Stimulated activated naive CD8-positive, alpha-beta T cell treated with anti-CD3 and anti-CD28 coated beads, Interleukin-15, Interleukin-2, amounts not matched to agents 100 ng/mL and 50 ng/mL, for 24 hours (primary cell): ENCODE measurements at regions not wholly inside any gene's neighbourhood (a gene's known extent, or its start where the extent isn't known, plus 50 kb on each side); places are given as distances from the start of the nearest gene placed in this dataset.

Experiments
- H3K27ac Mint-ChIP-seq: one replicate; pipeline ENCODE4 v1.8.0; 2021; ENCODE audit warnings: mild to moderate bottlenecking, mixed read lengths
- H3K27me3 Mint-ChIP-seq: one replicate; pipeline ENCODE4 v1.8.0; 2021; ENCODE audit warnings: mixed read lengths
- H3K36me3 Mint-ChIP-seq: one replicate; pipeline ENCODE4 v1.8.0; 2021; ENCODE audit warnings: low read depth, mixed read lengths
- H3K4me1 Mint-ChIP-seq: one replicate; pipeline ENCODE4 v1.8.0; 2021; ENCODE audit warnings: low read depth, mixed read lengths
- H3K4me3 Mint-ChIP-seq: one replicate; pipeline ENCODE4 v1.8.0; 2021; ENCODE audit warnings: mild to moderate bottlenecking, mixed read lengths
- H3K9me3 Mint-ChIP-seq: one replicate; pipeline ENCODE4 v1.8.0; 2021; ENCODE audit warnings: mixed read lengths

- Mint-ChIP-seq H3K27me3 (no peaks in the 10 kb centered on the region), H3K4me1 (no peaks in the 10 kb centered on the region), H3K27ac (no peak overlapping the region), H3K36me3 (no peaks in the 10 kb centered on the region), H3K9me3 (peaks cover 20% of the 10 kb centered on the region), H3K4me3 (no peak overlapping the region)
These were observed 2564.3 kb upstream of the PCDH20 start for GRCh38 chr13:63979951-63980350.

- Mint-ChIP-seq H3K27me3 (no peaks in the 10 kb centered on the region), H3K4me3 (no peak overlapping the region), H3K4me1 (no peaks in the 10 kb centered on the region), H3K9me3 (peaks cover 14% of the 10 kb centered on the region), H3K27ac (no peak overlapping the region), H3K36me3 (no peaks in the 10 kb centered on the region)
These were observed 2556.7 kb upstream of the PCDH20 start for GRCh38 chr13:63972328-63972727.

GRCh38 chr13:63954683-63955082, 2539.0 kb upstream of the PCDH20 start:
- no peaks in the 10 kb centered on the region for H3K4me1 Mint-ChIP-seq

GRCh38 chr13:63948045-63948444, 2532.4 kb upstream of the PCDH20 start:
- H3K27me3 Mint-ChIP-seq, result no peaks in the 10 kb centered on the region
- H3K4me1 Mint-ChIP-seq, result no peaks in the 10 kb centered on the region
- no peak overlapping the region for H3K4me3 Mint-ChIP-seq
- H3K27ac Mint-ChIP-seq, result no peak overlapping the region
- H3K36me3 Mint-ChIP-seq, result no peaks in the 10 kb centered on the region
- no peaks in the 10 kb centered on the region for H3K9me3 Mint-ChIP-seq

More at GRCh38 chr13:63954683-63955082, 2539.0 kb upstream of the PCDH20 start:
- no peak overlapping the region for H3K27ac Mint-ChIP-seq
- peaks cover 7% of the 10 kb centered on the region for H3K9me3 Mint-ChIP-seq
- H3K4me3 Mint-ChIP-seq, result no peak overlapping the region
- no peaks in the 10 kb centered on the region for H3K36me3 Mint-ChIP-seq
- H3K27me3 Mint-ChIP-seq, result no peaks in the 10 kb centered on the region

- Mint-ChIP-seq H3K4me1 (no peaks in the 10 kb centered on the region), H3K9me3 (no peaks in the 10 kb centered on the region), H3K27ac (no peak overlapping the region), H3K36me3 (no peaks in the 10 kb centered on the region), H3K4me3 (no peak overlapping the region), H3K27me3 (no peaks in the 10 kb centered on the region)
These were observed 2529.3 kb upstream of the PCDH20 start for GRCh38 chr13:63944911-63945310.

- Mint-ChIP-seq H3K27me3 (no peaks in the 10 kb centered on the region), H3K4me3 (no peak overlapping the region), H3K4me1 (no peaks in the 10 kb centered on the region), H3K36me3 (no peaks in the 10 kb centered on the region), H3K27ac (no peak overlapping the region), H3K9me3 (no peaks in the 10 kb centered on the region)
These were observed 2526.7 kb upstream of the PCDH20 start for GRCh38 chr13:63942372-63942771.

GRCh38 chr13:63938851-63939250, 2523.2 kb upstream of the PCDH20 start:
- no peak overlapping the region for H3K27ac Mint-ChIP-seq
- no peak overlapping the region for H3K4me3 Mint-ChIP-seq
- no peaks in the 10 kb centered on the region for H3K36me3 Mint-ChIP-seq
- H3K9me3 Mint-ChIP-seq, result peaks cover 18% of the 10 kb centered on the region
- no peaks in the 10 kb centered on the region for H3K4me1 Mint-ChIP-seq
- no peaks in the 10 kb centered on the region for H3K27me3 Mint-ChIP-seq

- H3K36me3 Mint-ChIP-seq, result no peaks in the 10 kb centered on the region
- H3K9me3 Mint-ChIP-seq, result peaks cover 7% of the 10 kb centered on the region
- H3K4me3 Mint-ChIP-seq, result no peak overlapping the region
- H3K27me3 Mint-ChIP-seq, result no peaks in the 10 kb centered on the region
- H3K4me1 Mint-ChIP-seq, result no peaks in the 10 kb centered on the region
- no peak overlapping the region for H3K27ac Mint-ChIP-seq
These were observed 2494.9 kb upstream of the PCDH20 start for GRCh38 chr13:63910511-63910910.

GRCh38 chr13:63909726-63910375, 2494.2 kb upstream of the PCDH20 start:
- peaks cover 7% of the 10 kb centered on the region for H3K9me3 Mint-ChIP-seq
- H3K27ac Mint-ChIP-seq, result no peak overlapping the region
- no peaks in the 10 kb centered on the region for H3K36me3 Mint-ChIP-seq
- no peaks in the 10 kb centered on the region for H3K4me1 Mint-ChIP-seq
- no peaks in the 10 kb centered on the region for H3K27me3 Mint-ChIP-seq
- H3K4me3 Mint-ChIP-seq, result no peak overlapping the region

- Mint-ChIP-seq H3K9me3 (peaks cover 7% of the 10 kb centered on the region), H3K27ac (no peak overlapping the region), H3K4me3 (no peak overlapping the region), H3K36me3 (no peaks in the 10 kb centered on the region), H3K4me1 (no peaks in the 10 kb centered on the region), H3K27me3 (no peaks in the 10 kb centered on the region)
These were observed 2486.5 kb upstream of the PCDH20 start for GRCh38 chr13:63902141-63902540.

- H3K4me1 Mint-ChIP-seq, result no peaks in the 10 kb centered on the region
- H3K27me3 Mint-ChIP-seq, result no peaks in the 10 kb centered on the region
- H3K36me3 Mint-ChIP-seq, result no peaks in the 10 kb centered on the region
- H3K27ac Mint-ChIP-seq, result no peak overlapping the region
- no peak overlapping the region for H3K4me3 Mint-ChIP-seq
- H3K9me3 Mint-ChIP-seq, result peaks cover 7% of the 10 kb centered on the region
These were observed 2486.0 kb upstream of the PCDH20 start for GRCh38 chr13:63901630-63902029.

- peaks cover 9% of the 10 kb centered on the region for H3K9me3 Mint-ChIP-seq
- H3K4me3 Mint-ChIP-seq, result no peak overlapping the region
- no peaks in the 10 kb centered on the region for H3K4me1 Mint-ChIP-seq
- no peak overlapping the region for H3K27ac Mint-ChIP-seq
- H3K27me3 Mint-ChIP-seq, result no peaks in the 10 kb centered on the region
- H3K36me3 Mint-ChIP-seq, result no peaks in the 10 kb centered on the region
These were observed 2484.8 kb upstream of the PCDH20 start for GRCh38 chr13:63900406-63900805.

- Mint-ChIP-seq H3K4me1 (no peaks in the 10 kb centered on the region), H3K36me3 (no peaks in the 10 kb centered on the region), H3K27ac (no peak overlapping the region), H3K4me3 (no peak overlapping the region), H3K27me3 (no peaks in the 10 kb centered on the region), H3K9me3 (peaks cover 4% of the 10 kb centered on the region)
These were observed 2480.7 kb upstream of the PCDH20 start for GRCh38 chr13:63896321-63896720.

GRCh38 chr13:63882052-63882451, 2466.4 kb upstream of the PCDH20 start:
- no peaks in the 10 kb centered on the region for H3K27me3 Mint-ChIP-seq
- no peak overlapping the region for H3K27ac Mint-ChIP-seq
- no peaks in the 10 kb centered on the region for H3K4me1 Mint-ChIP-seq
- H3K9me3 Mint-ChIP-seq, result peaks cover 11% of the 10 kb centered on the region
- no peaks in the 10 kb centered on the region for H3K36me3 Mint-ChIP-seq
- no peak overlapping the region for H3K4me3 Mint-ChIP-seq

GRCh38 chr13:63880705-63881104, 2465.1 kb upstream of the PCDH20 start:
- H3K27me3 Mint-ChIP-seq, result no peaks in the 10 kb centered on the region
- H3K9me3 Mint-ChIP-seq, result peaks cover 17% of the 10 kb centered on the region
- no peaks in the 10 kb centered on the region for H3K36me3 Mint-ChIP-seq
- H3K4me3 Mint-ChIP-seq, result no peak overlapping the region
- H3K27ac Mint-ChIP-seq, result no peak overlapping the region
- no peaks in the 10 kb centered on the region for H3K4me1 Mint-ChIP-seq

GRCh38 chr13:63873936-63874335, 2458.3 kb upstream of the PCDH20 start:
- Mint-ChIP-seq H3K36me3 (no peaks in the 10 kb centered on the region), H3K27ac (no peak overlapping the region), H3K27me3 (no peaks in the 10 kb centered on the region), H3K4me3 (no peak overlapping the region), H3K9me3 (peaks cover 21% of the 10 kb centered on the region), H3K4me1 (no peaks in the 10 kb centered on the region)
